ENCODE measurements at regions not wholly inside any gene's neighbourhood (a gene's known extent, or its start where the extent isn't known, plus 50 kb on each side); places are given as distances from the start of the nearest gene placed in this dataset.

- no peak for TF ChIP-seq CTCF (IDR thresholded peaks at IDR 0.05; ENCODE audit: insufficient read depth, low read length)
- DNase-seq (ENCODE audit: low read depth): no peak
- H3K4me3 ChIP-seq (ENCODE audit: low read depth, low read length): no peak overlapping the region
Observed at GRCh38 chr7:138303230-138304070, 156.6 kb upstream of the TRIM24 start.

- no peak overlapping the region for H3K4me3 ChIP-seq (ENCODE audit: low read depth, low read length)
- TF ChIP-seq CTCF (IDR thresholded peaks at IDR 0.05; ENCODE audit: insufficient read depth, low read length): no peak
- DNase-seq (ENCODE audit: low read depth): no peak
Observed at GRCh38 chr7:138304071-138304320, 156.1 kb upstream of the TRIM24 start.

- H3K4me3 ChIP-seq (ENCODE audit: low read depth, low read length): no peak overlapping the region
- no peak for DNase-seq (ENCODE audit: low read depth)
- no peak for TF ChIP-seq CTCF (IDR thresholded peaks at IDR 0.05; ENCODE audit: insufficient read depth, low read length)
Observed at GRCh38 chr7:138307633-138308032, 152.4 kb upstream of the TRIM24 start.

GRCh38 chr7:138308136-138308535 is 151.9 kb upstream of the TRIM24 start:
- TF ChIP-seq CTCF (IDR thresholded peaks at IDR 0.05; ENCODE audit: insufficient read depth, low read length): no peak
- H3K4me3 ChIP-seq (ENCODE audit: low read depth, low read length): no peak overlapping the region
- no peak for DNase-seq (ENCODE audit: low read depth)

- DNase-seq (ENCODE audit: low read depth): no peak
- H3K4me3 ChIP-seq (ENCODE audit: low read depth, low read length): no peak overlapping the region
- TF ChIP-seq CTCF (IDR thresholded peaks at IDR 0.05; ENCODE audit: insufficient read depth, low read length): no peak
Observed at GRCh38 chr7:138309186-138309585, 150.9 kb upstream of the TRIM24 start.

- TF ChIP-seq CTCF (IDR thresholded peaks at IDR 0.05; ENCODE audit: insufficient read depth, low read length): no peak
- H3K4me3 ChIP-seq (ENCODE audit: low read depth, low read length): no peak overlapping the region
- DNase-seq (ENCODE audit: low read depth): no peak
Observed at GRCh38 chr7:138313829-138314178, 146.3 kb upstream of the TRIM24 start.
